ENCODE measurements at regions not wholly inside any gene's neighbourhood (a gene's known extent, or its start where the extent isn't known, plus 50 kb on each side); places are given as distances from the start of the nearest gene placed in this dataset.

DNA sequence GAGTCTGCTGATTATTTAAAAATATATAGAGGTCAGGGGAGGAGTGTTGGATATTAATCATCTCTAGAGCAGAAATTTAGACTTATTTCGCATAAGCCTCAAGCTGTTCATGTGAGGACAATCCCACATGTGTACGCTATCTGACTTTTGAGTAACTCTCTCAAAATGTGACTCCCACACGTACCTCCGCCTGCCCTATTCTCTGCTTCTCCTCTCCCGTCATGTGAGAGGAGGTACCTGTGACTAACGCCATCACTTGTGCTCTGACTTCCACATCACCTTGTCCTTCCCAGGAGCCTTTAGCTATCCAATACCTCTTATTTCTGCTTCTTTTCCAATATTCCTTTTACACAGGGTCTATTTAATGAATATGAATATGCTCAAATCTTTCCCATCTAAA, 119.3 kb upstream of the CALCR start:
- no peak for TF ChIP-seq POLR2A (IDR thresholded peaks at IDR 0.05)
- TF ChIP-seq, protein P1, sequence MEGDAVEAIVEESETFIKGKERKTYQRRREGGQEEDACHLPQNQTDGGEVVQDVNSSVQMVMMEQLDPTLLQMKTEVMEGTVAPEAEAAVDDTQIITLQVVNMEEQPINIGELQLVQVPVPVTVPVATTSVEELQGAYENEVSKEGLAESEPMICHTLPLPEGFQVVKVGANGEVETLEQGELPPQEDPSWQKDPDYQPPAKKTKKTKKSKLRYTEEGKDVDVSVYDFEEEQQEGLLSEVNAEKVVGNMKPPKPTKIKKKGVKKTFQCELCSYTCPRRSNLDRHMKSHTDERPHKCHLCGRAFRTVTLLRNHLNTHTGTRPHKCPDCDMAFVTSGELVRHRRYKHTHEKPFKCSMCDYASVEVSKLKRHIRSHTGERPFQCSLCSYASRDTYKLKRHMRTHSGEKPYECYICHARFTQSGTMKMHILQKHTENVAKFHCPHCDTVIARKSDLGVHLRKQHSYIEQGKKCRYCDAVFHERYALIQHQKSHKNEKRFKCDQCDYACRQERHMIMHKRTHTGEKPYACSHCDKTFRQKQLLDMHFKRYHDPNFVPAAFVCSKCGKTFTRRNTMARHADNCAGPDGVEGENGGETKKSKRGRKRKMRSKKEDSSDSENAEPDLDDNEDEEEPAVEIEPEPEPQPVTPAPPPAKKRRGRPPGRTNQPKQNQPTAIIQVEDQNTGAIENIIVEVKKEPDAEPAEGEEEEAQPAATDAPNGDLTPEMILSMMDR (IDR thresholded peaks at IDR 0.05) = no peak
